Stimulated activated CD8-positive, alpha-beta memory T cell treated with anti-CD3 and anti-CD28 coated beads, Interleukin-4, amount 100 ng/mL, for 1 hour (primary cell): ENCODE measurements at regions not wholly inside any gene's neighbourhood (a gene's known extent, or its start where the extent isn't known, plus 50 kb on each side); places are given as distances from the start of the nearest gene placed in this dataset.
"Not testable (repeated sequence)": the region's sequence is repeated elsewhere in the genome, so short reads cannot be mapped to it uniquely, and the experiment has no call there.

ENCODE experiments used
- DNase-seq, 2 donors: peaks; one replicate each; pipeline ENCODE4 v3.0.0-alpha.2; 2020; ENCODE audit warnings: low read depth in 2 of 2, low spot score in 1 of 2

DNA sequence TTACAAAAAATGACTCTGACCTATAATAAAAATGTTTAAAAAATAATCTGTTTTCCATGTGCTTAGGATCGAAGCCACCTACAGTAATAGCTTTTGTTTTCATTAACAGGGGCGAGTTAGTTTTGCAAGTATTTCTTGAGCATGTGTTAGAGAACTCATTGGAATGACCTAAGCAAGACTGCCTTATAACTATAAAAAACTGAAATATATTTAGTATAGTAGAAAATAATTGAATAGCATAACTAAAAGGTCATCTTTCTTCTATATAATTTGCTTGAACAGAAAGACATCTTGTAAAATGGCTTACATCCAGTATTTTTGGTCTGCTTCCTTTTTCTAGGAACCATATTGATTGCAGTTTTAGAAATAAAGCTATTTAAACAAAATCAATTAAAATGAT lies 241.5 kb upstream of the NRIP1 start:
- DNase-seq: no peak

DNA sequence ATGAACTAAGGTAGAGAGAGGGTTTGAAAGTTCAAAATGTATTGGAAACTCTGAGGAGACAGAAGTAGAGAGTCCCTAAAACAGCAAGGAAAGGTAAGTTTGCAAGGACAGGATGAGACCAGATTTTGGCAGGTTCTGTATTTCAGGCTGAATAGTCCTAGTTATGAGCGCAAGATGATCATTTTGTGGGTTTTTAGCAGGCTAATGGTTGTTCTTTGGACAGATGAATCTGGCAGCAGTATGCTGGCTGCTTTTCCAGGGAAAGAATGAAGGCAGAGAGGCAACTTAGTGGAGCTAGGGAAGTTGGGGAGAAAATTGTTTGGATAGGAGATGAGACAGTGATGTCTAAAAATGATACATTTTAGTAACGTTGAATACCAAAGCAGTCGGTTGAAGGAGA lies 243.5 kb upstream of the NRIP1 start:
- DNase-seq: no peak

DNA sequence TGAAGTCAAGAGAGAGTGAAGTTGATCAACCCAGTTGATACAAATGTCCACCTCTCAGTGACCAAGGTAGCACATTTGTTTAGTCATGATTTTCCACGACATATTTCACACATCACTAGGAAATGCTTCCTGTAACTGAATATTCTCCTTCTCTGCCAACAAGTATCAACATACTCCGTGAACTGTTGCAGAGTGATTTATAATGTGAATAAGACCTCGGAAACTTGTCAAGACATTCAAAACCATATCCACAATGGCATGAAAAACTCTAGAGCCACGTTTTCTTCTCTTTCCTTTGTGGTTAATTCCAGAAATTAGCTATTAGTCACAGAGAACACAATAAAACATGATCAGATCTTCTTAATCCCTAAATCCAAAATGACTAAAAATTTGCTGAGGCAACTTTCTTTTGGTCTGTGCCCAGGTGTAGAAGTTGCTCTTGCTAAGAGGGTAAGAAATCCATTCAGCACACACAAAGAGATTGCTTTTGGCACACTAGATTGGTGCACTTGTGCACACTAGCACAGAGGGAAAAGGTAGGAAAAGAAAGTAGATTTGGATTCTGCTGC lies 244.3 kb upstream of the NRIP1 start:
- DNase-seq: no peak

DNA sequence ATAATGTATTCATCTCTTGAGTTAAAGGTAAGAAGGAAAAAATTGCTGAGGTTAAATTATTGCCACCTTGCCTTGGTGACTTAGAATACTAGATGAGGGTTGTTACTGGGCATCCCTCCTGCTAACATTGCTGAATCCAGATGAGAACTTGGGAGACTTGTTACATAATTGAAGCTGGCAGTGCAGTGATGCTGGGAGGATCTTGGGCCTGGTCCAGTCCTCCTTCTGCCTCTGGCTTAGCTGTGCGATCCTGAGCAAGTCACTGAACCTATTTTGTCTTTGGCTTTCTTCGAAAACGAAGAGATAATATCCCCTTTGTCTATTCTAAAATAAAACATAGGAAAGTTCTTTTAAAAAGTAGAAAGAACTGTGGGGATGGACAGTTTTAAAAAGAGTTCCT lies 244.9 kb upstream of the NRIP1 start:
- DNase-seq: no peak

DNA sequence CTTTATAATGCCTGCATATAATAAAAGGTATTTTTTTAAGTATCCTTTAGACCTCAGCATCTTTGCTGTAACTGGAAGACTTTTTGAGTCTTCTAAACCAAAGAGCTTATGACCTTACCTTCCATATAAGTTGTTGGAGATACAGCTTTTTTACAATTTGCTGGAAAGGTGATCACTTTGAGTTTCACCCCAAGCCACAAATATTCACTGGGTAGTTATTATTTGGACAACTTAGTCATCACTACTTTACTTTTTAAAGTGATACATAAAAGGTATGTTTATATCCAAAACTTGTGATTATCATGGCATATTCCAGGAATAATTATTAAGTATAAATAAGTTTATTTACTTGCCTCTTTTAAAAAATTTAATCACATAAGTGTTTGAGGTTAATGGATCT lies 246.7 kb upstream of the NRIP1 start:
- DNase-seq: no peak

DNA sequence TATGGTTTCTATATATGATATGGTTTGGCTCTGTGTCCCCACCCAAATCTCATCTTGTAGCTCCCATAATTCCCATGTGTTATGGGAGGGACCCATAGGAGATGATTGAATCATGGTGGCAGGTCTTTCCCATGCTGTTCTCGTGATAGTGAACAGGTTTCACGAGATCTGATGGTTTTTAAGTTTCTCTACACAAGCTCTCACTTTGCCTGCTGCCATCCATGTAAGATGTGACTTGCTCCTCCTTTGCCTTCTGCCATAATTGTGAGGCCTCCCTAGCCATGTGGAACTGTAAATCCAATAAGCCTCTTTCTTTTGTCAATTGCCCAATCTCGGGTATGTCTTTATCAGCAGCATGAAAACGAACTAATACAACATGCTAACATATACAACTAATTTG lies 252.2 kb upstream of the NRIP1 start:
- DNase-seq: not testable (repeated sequence)

DNA sequence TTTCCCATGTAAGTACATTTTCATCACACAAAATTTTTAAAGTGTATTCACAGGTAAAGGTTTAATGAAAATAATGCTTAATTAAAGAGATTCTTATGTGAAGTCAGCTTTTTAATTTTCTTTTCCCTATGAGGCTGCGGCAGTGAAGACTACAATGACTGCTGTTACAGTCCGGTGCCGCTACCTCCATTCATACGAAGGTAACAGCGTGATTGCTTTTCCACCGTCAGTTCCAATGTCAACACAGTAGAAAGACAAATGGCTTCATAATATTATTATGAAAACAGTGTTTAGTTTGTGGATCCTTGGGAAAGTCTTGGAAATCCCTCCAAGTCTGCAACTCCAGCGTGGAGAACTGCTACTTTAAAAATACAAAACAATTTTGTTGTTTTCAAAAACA lies 254.9 kb upstream of the NRIP1 start:
- no peak for DNase-seq

DNA sequence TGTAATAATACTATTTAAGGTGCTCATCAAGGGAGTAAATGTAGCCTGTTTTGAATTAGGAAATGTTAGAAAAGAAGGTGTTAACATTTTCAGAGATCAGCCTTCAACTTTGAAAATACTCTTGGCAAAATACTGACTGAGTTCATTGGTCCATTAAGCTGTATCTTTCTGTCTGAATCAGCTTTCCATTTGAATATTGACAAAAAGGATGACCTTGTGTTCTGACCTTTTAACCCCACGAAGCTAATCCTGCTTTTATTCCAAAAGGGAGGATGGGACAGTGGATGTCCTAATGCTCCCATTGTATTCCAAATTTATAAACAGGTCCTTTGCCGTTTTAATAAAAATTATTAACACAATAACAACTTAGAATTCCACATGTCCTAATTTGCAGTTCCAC lies 259.7 kb upstream of the NRIP1 start:
- DNase-seq: no peak

DNA sequence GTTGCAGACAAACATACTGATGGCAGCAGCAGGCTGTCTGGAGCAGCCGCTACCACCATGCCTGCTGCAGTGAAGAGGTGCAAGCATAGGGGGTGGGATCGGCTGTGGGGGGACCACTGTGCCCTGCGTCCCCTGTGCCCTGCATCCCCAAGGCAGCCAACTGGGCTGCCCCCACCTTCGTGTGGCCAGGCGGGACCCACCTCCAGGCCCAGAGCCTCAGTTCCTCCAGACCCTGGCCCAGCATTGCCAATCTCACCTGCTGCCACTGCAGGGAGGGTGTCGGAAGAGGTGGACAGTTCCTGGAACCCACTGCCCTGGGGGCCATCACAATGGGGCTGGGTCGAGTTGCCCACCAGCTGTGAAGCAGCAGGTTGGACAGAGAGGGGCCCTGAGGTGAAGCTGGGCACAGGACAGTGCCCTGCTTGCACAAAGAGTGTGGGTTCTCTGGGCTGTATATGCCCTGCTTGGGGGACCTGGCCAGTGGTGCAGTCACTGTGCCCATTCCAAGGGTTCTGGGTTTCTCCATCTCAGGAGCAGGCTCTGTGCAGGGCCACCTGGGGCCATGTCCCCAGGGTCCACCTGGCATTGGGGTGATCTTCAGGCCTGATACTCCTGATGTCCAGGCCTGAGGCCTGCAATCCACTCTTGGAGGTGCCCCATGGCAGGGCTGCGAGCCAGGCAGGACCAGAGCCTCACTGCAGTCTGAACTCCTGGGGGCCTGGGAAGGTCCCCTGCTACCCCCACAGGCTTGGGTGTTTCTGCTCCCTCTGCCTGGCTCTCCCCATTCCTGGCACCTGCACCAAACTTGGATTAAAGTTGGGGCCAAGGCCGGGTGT lies 261.4 kb upstream of the NRIP1 start:
- no peak for DNase-seq

DNA sequence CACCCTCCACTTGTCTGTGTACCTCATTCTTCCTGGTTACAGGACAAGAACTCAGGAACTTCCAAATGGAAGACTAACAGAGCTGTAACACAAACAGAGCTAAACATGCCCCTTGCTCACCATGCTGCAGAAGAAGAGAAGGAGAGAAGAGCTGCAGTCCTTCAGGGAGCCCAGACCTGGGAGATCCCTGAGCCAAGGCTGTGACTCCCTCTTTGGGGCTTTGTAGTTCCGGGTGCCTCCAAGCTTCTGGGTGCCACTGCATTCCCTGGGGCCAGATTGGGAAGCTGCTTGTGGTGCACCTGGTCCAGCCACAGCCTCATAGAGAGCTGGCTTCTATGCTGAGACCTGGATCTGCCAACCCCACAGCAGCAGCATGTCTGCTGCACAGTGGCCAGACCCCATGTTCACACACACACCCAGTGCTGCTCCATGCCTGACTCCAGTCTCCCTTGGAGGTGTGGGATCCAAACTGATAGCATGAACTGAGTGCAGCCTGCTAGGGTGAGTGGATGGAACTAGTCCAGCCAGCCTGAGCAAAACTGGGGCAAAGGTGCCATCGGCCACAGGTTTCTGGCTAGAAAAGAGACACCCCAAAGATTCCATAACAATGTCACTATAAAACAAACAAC lies 263.0 kb upstream of the NRIP1 start:
- no peak for DNase-seq

DNA sequence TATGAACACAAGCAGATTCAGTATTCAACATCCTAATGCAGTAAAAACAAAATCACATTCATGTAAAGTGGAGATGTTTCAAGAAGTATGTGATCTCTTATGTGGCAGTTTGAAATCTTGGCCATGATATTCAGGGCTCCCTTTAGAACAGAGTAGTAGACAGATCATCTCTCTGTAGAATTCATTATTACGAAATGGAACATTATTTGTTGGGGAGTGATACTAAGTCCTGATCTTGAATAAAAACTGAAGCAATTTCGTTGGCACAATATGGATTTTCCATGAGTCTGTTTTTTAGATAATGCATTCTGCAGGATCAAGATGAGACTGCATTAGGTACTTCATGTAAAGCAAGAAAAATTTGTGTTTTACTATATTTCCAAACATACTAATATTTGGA lies 264.4 kb upstream of the NRIP1 start:
- DNase-seq: no peak

DNA sequence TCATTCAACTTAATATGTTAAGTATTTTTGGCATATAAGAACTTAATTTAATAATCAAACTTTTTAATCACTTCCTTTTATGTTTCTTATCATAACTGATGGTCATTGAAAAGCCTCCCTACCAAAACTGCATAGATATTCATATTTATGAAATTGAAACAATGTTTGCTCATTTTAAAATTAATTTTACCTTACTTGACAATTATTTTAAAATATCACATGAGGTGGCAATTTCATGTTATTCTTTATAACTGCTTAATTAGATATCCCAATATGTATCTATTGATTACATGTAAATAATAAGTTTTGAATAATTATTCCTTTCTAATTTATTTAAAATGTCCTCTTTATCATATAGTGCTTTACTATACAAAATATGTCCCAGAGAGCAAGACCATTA lies 266.1 kb upstream of the NRIP1 start:
- DNase-seq: no peak

DNA sequence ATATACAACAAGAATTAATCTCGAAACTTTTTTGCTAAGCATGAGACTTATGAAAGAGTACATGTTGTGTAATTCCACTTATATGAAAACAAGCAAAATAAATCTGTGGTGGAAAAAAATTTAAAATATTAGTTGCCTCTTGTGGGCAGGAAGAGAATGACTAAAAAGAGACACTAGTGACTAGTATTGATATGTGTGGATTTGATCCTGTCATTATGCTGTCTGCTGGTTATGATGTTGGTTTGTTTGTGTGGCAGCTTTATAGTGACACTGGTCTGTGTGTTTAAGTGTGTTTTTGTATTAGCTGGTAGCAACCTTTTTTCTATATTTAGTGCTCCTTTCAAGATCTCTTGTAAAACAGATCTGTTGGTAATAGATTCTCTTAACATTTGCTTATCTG lies 267.8 kb upstream of the NRIP1 start:
- no peak for DNase-seq

DNA sequence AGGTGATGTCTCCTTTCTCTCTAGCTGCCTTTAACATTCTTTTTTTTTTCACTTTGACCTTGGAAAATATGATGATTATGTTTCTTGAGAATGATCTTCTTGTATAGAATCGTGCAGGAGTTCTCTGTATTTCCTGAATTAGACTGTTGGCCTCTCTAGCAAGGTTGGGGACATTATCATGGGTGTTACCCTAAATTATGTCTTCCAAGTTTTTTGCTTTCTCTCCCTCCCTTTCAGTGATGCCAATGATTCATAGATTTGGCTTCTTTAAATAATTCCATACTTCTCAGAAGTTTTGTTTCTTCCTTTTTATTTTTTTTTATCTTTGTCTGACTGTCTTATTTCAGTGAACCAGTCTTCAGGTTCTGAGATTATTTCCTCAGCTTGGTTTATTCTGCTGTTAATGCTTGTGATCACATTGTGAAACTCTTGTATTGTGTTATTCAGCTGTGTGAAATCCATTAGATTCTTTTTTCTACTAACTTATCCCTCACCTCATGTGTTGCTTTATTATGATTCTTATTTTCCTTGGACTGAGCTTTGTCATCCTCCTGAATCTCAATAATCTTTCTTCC lies 268.4 kb upstream of the NRIP1 start:
- DNase-seq: no peak

DNA sequence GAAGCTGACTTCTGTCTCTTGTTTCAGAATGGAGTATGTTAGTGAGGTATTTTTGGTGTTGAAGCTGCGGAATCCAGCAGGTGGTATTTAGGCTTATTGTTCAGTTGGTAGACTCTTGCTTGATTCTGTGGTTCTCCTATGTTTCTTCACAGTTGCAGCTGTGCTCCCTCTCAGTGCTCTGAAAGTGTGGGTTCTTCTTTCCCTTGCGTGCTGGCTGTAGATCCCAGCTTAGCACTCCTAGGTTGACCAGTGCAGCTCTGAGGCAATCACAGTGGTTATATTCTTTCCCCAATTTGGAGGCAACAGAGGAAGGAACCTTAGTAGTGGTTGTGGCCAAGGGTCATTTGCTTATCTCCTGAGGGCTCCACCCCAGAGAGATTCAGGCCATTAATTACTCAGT lies 269.2 kb upstream of the NRIP1 start:
- DNase-seq: no peak

DNA sequence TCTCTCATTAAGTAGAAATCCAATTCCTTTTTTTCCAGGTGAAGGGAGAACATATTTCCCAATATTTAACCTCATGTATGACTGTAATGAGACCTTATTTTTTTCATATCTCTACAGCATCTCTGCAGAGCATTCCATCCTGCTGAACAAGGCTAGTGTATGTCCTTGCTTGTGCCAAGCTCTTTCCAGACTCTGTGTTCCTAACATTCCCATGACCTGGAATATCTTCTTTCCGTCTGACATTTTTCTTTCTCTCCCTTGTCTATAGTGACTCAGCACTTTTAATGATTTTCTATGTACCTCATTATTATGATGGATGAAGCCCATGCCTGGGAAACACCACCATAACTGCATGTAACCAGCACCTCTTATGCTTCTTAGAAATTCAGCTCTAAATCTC lies 278.3 kb upstream of the NRIP1 start:
- no peak for DNase-seq

DNA sequence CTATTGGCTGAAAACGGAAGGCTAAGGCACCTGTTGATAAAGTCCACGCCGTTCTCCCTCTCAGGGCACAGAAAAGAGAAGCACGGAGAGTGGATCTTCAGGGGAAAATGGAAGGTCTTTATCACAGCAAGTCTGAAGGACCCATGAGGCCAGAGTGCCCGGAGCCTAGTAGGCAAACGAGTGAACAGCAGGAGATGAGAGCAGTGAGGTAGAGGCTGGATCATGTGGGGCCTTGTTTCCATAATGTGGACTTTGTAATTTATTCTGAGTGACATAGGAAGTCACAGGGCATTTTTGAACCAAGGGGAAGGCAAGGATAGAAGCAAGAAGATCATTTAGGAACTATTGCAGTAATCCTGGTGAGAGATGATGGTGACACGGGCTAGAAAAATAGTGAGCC lies 287.2 kb upstream of the NRIP1 start:
- DNase-seq: no peak

DNA sequence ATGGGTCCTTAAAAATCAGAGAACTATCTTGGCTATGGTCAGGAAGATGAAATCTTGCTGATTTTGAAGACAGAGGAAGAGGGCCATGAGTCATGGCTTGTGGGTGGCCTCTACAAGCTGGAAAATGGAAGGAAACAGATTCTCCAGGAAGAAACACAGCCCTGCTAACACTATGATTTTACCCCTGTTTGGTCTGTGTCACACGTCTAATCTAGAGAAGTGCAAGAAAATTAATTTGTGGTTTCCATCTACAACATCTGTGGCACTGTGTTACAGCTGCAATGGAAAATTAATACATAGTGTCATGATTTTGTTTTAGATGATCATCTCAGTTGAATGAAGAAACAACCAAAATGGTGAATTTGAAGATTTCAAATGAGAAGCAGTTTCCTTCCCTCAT lies 288.7 kb upstream of the NRIP1 start:
- DNase-seq: no peak

DNA sequence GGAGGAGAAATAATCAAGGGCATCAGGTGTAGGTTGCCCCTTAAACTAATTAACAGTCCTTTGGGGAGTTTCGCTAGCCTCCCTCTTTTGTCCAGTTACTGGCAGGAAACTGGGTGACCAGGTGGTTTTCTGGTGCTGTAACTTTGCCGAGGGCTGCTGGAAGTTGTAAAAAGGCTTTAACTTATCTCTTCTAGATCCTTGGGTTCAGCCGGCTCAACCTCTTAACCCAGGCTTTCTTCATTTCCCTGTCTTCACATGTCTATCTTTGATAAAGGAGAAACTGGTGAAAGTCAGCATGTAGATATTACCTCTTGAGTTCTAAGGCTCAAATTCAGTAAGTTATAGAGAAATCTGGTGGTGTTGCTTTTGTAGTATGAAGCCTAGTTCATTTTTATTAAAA lies 289.7 kb upstream of the NRIP1 start:
- no peak for DNase-seq

DNA sequence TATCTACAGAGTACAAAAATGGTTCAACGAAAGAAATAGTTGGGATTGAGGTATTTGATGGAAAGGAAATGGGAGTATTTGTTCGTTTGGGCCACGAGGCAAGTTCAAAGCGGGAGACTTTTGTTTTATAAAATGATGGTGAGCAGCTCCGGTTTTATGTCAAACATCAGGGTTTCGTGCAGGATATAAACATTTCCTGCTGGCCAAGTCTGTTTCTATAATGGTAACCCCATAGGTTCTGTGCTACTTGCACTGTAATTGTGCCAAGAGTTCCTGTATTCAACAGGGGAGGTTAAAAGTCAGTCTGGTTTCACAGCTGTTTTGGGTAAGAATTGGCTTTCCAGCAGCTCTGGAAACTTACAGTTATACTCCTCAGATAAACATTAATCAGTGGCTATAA lies 290.3 kb upstream of the NRIP1 start:
- DNase-seq: no peak

DNA sequence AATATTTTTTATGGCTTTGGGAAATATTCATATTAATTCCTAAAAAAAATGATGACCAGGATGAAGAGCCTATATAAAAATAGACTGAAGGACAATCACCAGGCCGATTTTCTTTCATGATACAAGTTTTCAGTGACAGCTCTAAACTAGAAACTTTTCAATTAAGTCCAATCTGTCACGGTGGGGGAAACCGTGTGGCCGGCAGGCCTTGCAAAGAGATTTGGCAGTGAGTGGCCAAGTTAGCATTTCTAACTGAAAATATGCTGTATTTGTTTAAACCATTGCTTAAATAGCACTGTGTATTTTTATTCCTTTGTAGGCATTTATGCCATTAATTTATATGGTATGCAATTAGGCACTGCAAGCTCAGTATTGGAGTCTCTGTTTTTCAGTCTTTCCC lies 294.5 kb upstream of the NRIP1 start:
- DNase-seq: no peak

DNA sequence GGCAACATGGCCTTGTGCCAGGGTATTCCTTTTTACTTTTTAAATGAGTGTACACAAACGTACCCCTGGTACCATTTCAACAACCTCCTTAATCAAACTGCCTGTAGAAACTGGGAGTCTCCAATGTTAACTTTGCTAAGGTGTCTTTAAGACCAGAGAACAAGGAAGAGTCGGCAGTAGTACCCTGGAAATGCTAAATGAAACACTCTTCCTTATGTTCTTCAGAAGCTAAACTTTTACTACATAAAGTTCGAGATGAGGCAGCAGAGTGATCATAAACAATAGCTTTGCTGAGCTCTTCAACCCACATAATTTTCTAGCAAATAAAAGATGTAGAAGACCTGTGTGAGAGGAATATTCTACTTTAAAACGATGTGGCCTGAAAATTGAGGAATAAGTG lies 297.7 kb upstream of the NRIP1 start:
- no peak for DNase-seq
